Upper lobe of right lung (tissue), 1 donor: ENCODE measurements at regions not wholly inside any gene's neighbourhood (a gene's known extent, or its start where the extent isn't known, plus 50 kb on each side); places are given as distances from the start of the nearest gene placed in this dataset.
"Not testable (repeated sequence)": the region's sequence is repeated elsewhere in the genome, so short reads cannot be mapped to it uniquely, and the experiment has no call there.

Experiments used
- ATAC-seq: fragments of 200-7000 bp; cut with Tn5 transposase; one replicate; pipeline ENCODE4 v1.9.1; 2020; ENCODE audit warnings: mild to moderate bottlenecking, moderate library complexity
- DNase-seq: peaks from one replicate; pipeline ENCODE4 v3.0.0-alpha.2; 2020
- H3K27ac ChIP-seq: fragments of 200-600 bp; one replicate; pipeline ENCODE4 v1.8.0; 2022
- H3K27me3 ChIP-seq: fragments of 200-600 bp; one replicate; pipeline ENCODE4 v1.8.0; 2022; ENCODE audit warnings: mild to moderate bottlenecking
- H3K36me3 ChIP-seq: fragments of 200-600 bp; one replicate; pipeline ENCODE4 v1.8.0; 2022
- H3K4me1 ChIP-seq: fragments of 200-600 bp; one replicate; pipeline ENCODE4 v1.8.0; 2022
- H3K4me3 ChIP-seq: fragments of 200-600 bp; one replicate; pipeline ENCODE4 v1.8.0; 2022; ENCODE audit warnings: mild to moderate bottlenecking
- H3K9me3 ChIP-seq: fragments of 200-600 bp; one replicate; pipeline ENCODE4 v1.8.0; 2022
- intact Hi-C: fragments of 100-400 bp; cut with DNase I; formaldehyde crosslinking; loops from one replicate; pipeline ENCODE4 v1.11.0; 2022
- donor health status: DM: no; HTN: yes; CAD: no; lungs with severe emphysema.

DNA sequence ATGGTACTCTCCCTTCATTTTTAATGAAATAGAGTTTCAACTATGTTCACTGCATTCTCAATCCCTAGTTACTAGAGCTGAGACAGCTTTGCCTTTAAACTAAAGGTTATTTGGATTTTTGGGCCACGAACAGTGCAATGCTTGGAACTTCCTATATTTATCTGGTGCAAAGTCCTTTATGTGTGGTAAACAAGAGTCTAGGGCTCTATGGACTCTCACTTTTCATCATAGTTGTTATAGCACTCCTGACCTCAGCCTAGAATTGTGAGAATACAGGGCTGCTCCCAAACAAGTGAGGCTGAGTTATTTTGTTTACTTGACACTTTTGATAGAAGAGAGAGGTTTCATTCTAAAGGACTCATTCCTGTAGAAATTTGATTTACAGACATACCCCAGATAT, 144.9 kb upstream of the POMZP3 start:
- H3K27ac ChIP-seq, DNase-seq, H3K27me3 ChIP-seq, ATAC-seq, H3K4me1 ChIP-seq, intact Hi-C loops, H3K4me3 ChIP-seq, H3K9me3 ChIP-seq, H3K36me3 ChIP-seq: not testable (repeated sequence)

DNA sequence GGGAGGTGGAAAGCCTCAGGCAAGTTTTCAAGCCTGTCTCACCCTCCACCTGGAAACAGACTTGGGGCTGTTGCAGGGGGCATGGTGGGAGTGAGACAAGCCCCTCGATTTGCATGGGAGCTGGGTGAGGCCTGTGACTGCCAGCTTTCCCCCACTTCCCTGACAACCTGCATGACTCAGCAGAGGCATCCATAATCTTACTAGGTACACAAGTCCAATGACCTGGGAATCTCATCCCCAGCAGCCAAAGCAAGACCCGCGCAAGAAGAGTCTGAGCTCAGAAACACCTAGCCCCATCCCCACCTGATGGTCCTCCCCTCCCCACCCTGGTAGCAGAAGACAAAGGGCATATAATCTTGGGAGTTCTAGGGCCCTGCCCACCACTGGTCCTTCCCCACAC, 136.9 kb upstream of the POMZP3 start:
- H3K36me3 ChIP-seq, intact Hi-C loops, H3K27ac ChIP-seq, H3K9me3 ChIP-seq, H3K4me3 ChIP-seq, H3K27me3 ChIP-seq, ATAC-seq, H3K4me1 ChIP-seq, DNase-seq: not testable (repeated sequence)

DNA sequence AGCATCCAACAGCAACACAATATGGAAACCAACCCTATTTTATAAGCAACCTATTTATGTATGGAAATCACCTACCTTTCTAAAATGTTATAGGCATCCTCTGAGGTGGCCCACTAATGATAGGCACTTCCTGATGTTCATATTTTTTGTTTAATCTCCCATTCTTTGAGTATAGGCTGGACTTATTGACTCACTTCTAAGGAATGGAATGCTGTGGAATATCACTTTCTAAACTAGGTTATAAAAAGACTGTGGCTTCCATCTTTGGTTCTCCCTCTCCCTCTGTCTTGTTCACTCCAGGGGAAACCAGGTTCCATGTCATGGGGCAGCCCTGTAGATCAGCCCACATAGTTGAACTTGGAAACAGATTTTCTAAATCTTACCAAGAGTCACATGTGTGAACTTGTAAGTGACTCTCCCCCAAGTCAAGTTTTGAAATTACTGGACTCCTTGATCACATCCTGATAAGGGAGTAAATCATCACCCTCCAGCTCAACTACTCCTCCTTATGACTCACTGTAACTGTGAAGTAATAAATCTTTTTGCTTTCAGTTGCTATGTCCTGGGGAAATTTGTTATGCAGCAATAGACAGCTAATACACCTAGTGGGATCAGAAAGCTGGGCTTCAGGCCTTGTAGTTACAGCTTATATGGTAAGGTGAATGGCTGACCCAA, 133.6 kb upstream of the POMZP3 start:
- ATAC-seq, intact Hi-C loops, DNase-seq, H3K27me3 ChIP-seq, H3K9me3 ChIP-seq, H3K4me3 ChIP-seq, H3K4me1 ChIP-seq, H3K27ac ChIP-seq, H3K36me3 ChIP-seq: not testable (repeated sequence)

DNA sequence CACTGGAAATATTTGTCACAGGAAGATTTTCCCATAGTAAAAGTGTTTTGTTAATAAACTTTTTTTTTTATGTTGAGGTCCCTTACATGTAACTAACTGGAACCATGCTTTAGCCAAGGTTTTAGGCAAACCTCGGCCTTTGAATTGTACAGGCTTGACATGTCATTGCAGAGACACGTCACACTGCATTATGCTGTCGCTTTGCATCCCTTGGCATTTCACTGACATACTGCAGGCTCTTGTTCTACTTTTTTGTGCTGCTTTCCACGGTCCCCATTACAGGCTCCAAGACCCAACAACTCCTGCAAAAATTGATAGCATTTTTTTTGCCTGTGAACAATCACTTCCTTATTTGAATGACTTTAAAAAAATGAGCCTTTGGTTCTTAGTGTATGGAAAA, 112.5 kb upstream of the POMZP3 start:
- H3K9me3 ChIP-seq, H3K4me3 ChIP-seq, H3K27me3 ChIP-seq, H3K27ac ChIP-seq, DNase-seq, H3K36me3 ChIP-seq, ATAC-seq, H3K4me1 ChIP-seq, intact Hi-C loops: not testable (repeated sequence)

DNA sequence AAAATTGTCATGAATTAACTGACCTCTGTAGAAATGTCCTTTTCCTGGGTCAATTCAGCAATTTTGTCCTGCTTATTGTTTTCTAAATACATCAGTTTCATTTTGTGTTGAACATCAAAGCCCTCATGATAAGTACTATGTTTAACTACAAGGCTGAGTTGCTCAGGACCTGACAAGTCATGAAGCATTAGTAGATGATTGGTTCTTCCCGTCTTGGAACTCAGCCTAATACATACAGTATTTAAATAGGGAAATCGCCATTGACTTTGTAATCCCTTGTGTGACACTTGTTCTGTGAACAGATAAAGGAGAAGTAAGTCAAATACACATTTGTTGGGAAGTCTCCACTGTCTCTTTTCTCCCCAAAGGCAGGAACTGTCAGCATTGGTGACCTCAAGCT, 109.6 kb upstream of the POMZP3 start:
- H3K36me3 ChIP-seq, intact Hi-C loops, H3K27ac ChIP-seq, ATAC-seq, H3K4me1 ChIP-seq, H3K9me3 ChIP-seq, H3K4me3 ChIP-seq, H3K27me3 ChIP-seq, DNase-seq: not testable (repeated sequence)

DNA sequence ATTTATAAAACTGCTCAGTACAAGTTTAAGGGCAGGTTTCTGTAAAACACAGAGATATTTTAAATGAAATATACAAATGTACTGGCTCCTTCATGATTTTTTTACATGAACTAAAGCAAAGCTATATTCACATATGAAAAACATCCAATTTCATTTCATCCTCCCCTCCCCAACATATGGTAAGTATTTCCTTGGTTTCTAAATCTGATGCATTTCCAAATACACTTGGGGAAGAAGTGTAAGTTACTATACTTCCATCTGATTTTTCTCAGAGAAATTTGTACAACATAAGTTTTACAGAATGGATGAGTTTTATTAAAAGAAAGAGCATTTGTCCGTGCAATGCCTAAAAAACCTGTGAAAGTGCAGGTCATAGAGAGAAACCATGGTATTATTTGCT, 109.0 kb upstream of the POMZP3 start:
- H3K9me3 ChIP-seq, intact Hi-C loops, DNase-seq, H3K27me3 ChIP-seq, H3K36me3 ChIP-seq, ATAC-seq, H3K4me3 ChIP-seq, H3K27ac ChIP-seq, H3K4me1 ChIP-seq: not testable (repeated sequence)

DNA sequence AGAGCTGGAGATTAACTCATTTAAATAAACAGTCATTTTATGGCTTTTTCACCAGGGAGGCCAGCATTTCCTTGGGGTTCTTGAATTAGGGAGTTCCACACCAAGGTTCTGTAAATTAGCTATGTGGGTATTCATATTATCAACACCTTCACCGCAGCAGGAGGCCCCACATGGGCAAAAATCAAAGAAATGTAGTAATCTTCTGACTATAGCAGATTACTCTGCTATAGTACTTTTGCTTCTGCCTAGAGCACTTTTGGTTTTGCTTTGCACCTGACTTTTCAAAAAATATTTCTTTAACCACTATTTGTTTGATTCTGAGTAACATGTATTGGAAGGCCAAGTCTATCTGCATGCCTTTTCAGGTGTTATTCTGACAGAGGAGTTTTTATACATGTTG, 108.6 kb upstream of the POMZP3 start:
- H3K9me3 ChIP-seq, H3K36me3 ChIP-seq, H3K4me1 ChIP-seq, H3K27me3 ChIP-seq, H3K27ac ChIP-seq, DNase-seq, ATAC-seq, intact Hi-C loops, H3K4me3 ChIP-seq: not testable (repeated sequence)

DNA sequence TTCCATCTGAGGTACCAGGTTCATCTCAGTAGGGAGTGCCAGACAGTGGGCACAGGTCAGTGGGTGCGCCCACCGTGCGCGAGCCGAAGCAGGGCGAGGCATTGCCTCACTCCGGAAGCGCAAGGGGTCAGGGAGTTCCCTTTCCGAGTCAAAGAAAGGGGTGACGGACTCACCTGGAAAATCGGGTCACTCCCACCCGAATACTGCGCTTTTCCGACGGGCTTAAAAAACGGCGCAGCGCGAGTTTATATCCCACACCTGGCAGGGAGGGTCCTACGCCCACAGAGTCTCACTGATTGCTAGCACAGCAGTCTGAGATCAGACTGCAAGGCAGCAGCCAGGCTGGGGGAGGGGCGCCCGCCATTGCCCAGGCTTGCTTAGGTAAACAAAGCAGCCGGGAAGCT, 101.5 kb upstream of the POMZP3 start:
- ATAC-seq, DNase-seq, H3K4me3 ChIP-seq, H3K27me3 ChIP-seq, H3K36me3 ChIP-seq, H3K27ac ChIP-seq, H3K4me1 ChIP-seq, H3K9me3 ChIP-seq, intact Hi-C loops: not testable (repeated sequence)

DNA sequence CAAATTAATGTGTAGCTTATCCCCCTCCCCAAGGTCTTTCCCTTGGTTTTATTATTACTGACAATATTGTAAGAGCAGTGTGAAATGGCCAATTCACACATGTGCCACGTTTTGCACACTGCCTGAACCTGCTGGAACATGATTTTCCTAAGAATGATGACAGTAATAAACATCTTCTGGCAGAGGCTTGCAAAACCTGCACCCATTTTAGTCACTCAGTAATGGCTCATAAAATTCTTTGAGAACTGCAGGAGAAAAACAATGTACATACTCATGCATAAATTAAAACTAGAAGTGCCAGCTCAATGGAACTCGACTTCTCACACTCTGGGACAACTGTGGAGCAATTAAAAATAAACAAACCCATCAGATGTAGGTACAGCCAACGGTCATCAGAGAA, 96.8 kb upstream of the POMZP3 start:
- H3K4me3 ChIP-seq, DNase-seq, intact Hi-C loops, H3K27me3 ChIP-seq, H3K4me1 ChIP-seq, H3K36me3 ChIP-seq, H3K27ac ChIP-seq, H3K9me3 ChIP-seq, ATAC-seq: not testable (repeated sequence)

DNA sequence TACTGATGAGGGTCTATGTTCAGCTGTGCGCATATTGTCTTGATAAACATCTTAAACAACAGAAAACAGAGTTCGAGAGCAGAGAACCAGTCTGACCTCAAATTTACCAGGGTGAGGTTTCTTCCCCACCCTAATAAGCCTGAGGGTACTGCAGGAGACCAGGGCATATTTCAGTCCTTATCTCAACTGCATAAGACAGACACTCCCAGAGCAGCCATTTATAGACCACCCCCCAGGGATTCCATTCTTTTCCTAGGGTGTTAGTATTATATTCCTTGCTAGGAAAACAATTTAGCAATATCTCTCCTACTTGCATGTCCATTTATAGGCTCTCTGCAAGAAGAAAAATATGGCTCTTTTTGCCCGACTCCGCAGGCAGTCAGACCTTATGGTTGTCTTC, 89.5 kb upstream of the POMZP3 start:
- H3K27me3 ChIP-seq, H3K4me1 ChIP-seq, ATAC-seq, H3K9me3 ChIP-seq, DNase-seq, intact Hi-C loops, H3K4me3 ChIP-seq, H3K27ac ChIP-seq, H3K36me3 ChIP-seq: not testable (repeated sequence)

DNA sequence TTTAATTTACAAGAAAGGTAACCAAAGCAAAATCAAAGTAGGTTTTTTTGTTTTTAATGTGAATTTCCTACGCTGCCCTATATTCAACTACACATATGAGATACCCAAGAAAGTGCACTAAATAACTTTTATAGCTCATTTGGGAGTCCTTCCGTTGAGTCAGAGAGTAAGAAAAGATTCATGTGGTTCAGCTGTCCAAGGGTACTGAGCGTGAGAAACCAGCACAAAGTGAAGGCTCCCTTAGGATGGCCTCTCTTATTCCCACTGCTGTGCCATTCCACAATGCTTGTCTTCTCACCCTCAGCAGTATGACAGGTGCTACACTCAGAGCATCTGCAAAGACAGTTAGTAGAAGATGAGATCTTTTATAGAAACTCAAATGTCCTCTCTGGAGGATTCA, 85.8 kb upstream of the POMZP3 start:
- ATAC-seq, H3K27me3 ChIP-seq, H3K27ac ChIP-seq, H3K9me3 ChIP-seq, H3K4me3 ChIP-seq, DNase-seq, H3K4me1 ChIP-seq, intact Hi-C loops, H3K36me3 ChIP-seq: not testable (repeated sequence)

DNA sequence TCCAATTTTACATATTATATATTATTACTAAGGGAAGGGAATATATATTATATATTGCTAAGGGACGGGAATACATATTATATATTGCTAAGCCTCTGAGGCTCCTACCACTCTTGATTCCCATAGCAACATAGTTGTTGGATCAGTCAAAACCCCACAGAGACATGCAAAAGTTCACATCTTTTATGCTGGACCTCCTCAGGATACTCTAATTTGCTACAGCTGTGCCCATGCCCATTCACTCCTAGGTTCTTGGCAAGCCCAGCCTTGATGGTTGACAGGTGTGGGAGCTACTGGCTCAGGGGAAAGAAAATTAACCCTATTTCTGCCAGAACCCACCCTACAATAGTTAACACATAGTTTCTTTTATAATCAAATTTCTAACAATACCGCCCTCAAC, 84.6 kb upstream of the POMZP3 start:
- H3K4me3 ChIP-seq, ATAC-seq, H3K27me3 ChIP-seq, H3K4me1 ChIP-seq, H3K27ac ChIP-seq, H3K9me3 ChIP-seq, intact Hi-C loops, H3K36me3 ChIP-seq, DNase-seq: not testable (repeated sequence)

DNA sequence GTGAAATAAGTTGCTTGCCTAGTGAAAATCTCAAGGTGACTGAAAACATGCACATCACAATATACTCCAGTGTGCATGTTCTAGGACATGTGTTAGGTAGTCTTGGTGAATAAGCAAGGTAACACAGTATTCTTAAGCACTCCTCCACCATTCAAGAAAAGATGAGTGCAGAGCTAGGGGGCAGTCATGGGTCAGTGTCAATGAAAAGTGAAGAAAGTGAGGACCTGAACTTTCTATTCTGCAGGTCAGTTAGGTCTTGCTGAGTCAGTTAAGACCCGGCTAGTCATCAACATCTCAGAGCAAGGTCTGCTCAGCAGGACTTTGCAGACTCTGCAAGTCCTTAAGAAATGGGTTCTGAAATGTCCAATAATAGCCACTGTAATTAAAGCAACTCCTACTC, 82.6 kb upstream of the POMZP3 start:
- H3K27me3 ChIP-seq, intact Hi-C loops, H3K4me3 ChIP-seq, H3K27ac ChIP-seq, H3K9me3 ChIP-seq, H3K4me1 ChIP-seq, DNase-seq, H3K36me3 ChIP-seq, ATAC-seq: not testable (repeated sequence)

DNA sequence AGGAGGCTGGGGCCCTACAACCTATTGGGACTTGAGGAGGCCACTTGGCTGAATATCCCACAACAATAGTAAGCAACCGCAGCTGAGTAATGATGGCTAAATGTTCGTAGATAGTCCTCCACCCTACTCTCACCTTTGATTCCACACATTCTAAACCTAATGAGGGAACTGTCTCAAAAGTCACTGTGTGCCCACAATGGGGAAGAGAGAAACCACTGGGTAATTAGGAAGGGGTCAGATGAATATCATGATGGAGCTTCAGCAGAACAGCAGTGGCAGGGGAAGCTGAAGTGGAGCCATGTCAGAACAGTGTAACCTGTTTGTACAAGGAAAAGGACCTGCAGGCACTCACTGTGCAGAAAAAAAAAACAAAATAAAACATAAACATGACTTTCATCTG, 81.4 kb upstream of the POMZP3 start:
- H3K27me3 ChIP-seq, DNase-seq, H3K4me3 ChIP-seq, ATAC-seq, H3K27ac ChIP-seq, H3K36me3 ChIP-seq, H3K9me3 ChIP-seq, intact Hi-C loops, H3K4me1 ChIP-seq: not testable (repeated sequence)

DNA sequence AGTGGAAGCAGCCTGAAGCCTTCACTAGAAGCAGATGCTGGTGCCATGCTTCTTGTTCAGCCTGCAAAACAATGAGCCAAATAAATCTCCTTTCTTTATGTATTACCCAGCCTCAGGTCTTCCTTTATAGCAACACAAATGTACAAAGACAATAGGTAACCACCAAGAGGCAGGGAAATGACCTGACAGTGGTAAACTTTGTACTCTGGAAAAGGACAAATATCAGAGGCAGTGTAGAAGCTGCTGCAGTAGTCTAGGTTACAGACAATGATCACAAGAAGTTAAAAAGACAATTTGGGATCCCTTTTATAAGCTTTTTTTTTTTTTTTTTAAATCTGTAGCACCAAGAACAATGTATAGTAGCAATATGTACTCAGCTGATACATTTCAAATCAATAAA, 76.7 kb upstream of the POMZP3 start:
- H3K9me3 ChIP-seq, H3K27me3 ChIP-seq, H3K4me3 ChIP-seq, H3K4me1 ChIP-seq, DNase-seq, ATAC-seq, H3K27ac ChIP-seq, intact Hi-C loops, H3K36me3 ChIP-seq: not testable (repeated sequence)
